Muscle of leg (tissue), 3 donors: ENCODE measurements at regions not wholly inside any gene's neighbourhood (a gene's known extent, or its start where the extent isn't known, plus 50 kb on each side); places are given as distances from the start of the nearest gene placed in this dataset.

Source experiments
- DNase-seq: peaks from one replicate; pipeline ENCODE4 v3.0.0; 2013
- H3K27ac ChIP-seq: one replicate; pipeline ENCODE4 v1.5.1; 2013; ENCODE audit warnings: mild to moderate bottlenecking, low read length, control low read depth
- H3K27me3 ChIP-seq: one replicate; pipeline ENCODE4 v1.6.1; 2013; ENCODE audit warnings: low read length; ENCODE audit not compliant: control insufficient read depth, insufficient read depth
- H3K36me3 ChIP-seq: one replicate; pipeline ENCODE4 v1.6.1; 2013; ENCODE audit warnings: low read length; ENCODE audit not compliant: control insufficient read depth, insufficient read depth
- H3K4me1 ChIP-seq: one replicate; pipeline ENCODE4 v1.6.1; 2013; ENCODE audit warnings: low read length; ENCODE audit not compliant: control insufficient read depth, insufficient read depth
- H3K4me3 ChIP-seq: one replicate; pipeline ENCODE4 v1.5.1; 2013; ENCODE audit warnings: low read length, control low read depth
- H3K9me3 ChIP-seq: replicated peaks from 2 replicates; pipeline ENCODE4 v1.6.1; 2013; ENCODE audit warnings: low read depth, low read length; ENCODE audit not compliant: control insufficient read depth
- WGBS: methylation state at CpG from one replicate; pipeline ENCODE4 v1.1.5; 2013; ENCODE audit warnings: missing lambda C conversion rate; ENCODE audit not compliant: insufficient coverage; 5-methylcytosine and 5-hydroxymethylcytosine counted together

DNA sequence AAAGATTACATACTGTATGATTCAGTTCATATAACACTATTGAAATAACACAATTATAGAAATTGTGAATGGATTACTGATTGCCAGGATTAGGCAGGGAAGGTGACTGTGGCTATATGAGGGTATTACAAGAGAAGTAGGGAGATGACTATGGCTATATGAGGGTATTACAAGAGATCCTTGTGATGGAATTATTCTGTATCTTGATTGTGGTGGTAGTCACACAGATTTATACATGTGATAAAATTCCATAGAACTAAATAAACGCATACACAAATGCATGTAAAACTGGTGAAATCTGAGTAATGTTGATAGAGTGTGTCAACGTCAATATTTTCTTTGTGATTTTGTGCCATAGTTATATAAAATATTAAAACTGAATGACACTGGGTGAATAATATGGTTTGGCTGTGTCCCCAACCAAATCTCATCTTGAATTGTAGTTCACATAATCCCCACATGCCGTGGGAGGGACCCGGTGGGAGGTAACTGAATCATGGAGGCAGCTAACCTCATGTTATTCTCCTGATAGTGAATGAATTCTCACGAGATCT is 615.6 kb upstream of the PKN2 start:
- H3K4me1 ChIP-seq = no peaks in the 10 kb centered on the region
- H3K36me3 ChIP-seq = no peaks in the 10 kb centered on the region
- H3K9me3 ChIP-seq = no peaks in the 10 kb centered on the region
- no peak overlapping the region for H3K27ac ChIP-seq
- no CpG with 5 or more reads among the region's 5 CpGs for WGBS
- no peak overlapping the region for H3K4me3 ChIP-seq
- H3K27me3 ChIP-seq = no peaks in the 10 kb centered on the region
- DNase-seq = no peak

DNA sequence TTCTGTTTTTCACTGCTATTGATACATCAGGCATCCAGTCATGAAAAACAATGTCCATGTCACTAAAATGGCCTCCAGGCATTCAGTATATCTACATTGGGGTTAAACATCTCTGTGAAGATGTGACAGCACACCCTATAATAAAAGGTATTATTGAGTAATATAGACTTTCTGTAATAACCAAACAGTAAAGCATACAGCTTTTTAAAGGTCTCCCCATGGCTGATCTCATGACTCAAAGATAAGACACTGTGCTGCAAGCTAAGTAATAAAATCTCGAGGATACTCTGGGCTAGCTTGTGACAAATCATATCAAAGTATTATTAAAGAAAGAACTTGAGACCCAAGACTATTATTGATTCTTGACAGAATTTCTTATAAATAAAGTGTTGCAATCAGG is 613.1 kb upstream of the PKN2 start:
- no peaks in the 10 kb centered on the region for H3K36me3 ChIP-seq
- no peaks in the 10 kb centered on the region for H3K9me3 ChIP-seq
- H3K4me3 ChIP-seq = no peak overlapping the region
- no peak for DNase-seq
- no peaks in the 10 kb centered on the region for H3K4me1 ChIP-seq
- H3K27me3 ChIP-seq = no peaks in the 10 kb centered on the region
- no CpG with 5 or more reads among the region's 1 CpG for WGBS
- H3K27ac ChIP-seq = no peak overlapping the region

DNA sequence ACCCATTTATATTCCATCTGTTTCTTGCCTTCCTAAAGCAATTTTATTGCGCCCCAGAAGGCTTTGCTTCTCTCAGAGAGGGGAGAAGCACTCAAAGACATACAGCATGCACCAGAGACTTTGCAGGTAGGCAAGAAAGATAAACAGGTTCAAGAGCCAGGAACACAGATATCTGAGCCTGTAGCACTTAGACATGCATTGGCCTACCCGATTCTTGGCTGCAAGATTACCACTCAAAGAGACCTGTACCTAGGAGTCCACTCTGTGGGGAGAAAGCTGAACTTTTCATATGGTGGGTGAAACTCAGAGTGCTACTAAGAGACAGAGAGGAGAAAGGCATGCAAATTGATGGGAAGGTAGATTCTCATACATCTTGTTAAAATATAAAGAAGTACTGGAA is 609.4 kb upstream of the PKN2 start:
- 78% methylated on average over 1 of the region's 2 CpGs for WGBS
- no peak overlapping the region for H3K27ac ChIP-seq

DNA sequence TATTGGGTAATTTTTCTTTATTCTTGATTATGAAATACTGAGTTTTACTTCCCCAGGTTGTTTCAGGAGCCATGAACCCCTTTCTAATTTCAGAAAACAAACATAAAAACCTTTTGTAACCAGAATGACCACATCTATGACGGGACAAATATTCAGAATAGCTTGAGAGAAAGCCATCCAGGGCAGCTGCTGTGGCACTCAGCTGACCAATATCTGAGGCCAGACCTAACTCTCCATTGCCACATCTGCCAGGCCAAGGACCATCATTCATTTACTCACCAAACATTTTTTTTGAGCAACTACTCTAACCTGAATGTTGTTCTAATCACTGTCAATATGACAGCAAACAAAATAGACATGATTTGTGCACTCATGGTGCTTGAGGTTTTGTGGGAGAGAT is 608.3 kb upstream of the PKN2 start:
- H3K36me3 ChIP-seq = no peaks in the 10 kb centered on the region
- WGBS = 91% methylated on average over 1 of the region's 1 CpG
- DNase-seq = no peak
- no peak overlapping the region for H3K27ac ChIP-seq
- H3K4me1 ChIP-seq = no peaks in the 10 kb centered on the region
- no peaks in the 10 kb centered on the region for H3K9me3 ChIP-seq
- no peak overlapping the region for H3K4me3 ChIP-seq
- no peaks in the 10 kb centered on the region for H3K27me3 ChIP-seq

More for the DNA sequence above, 609.4 kb upstream of the PKN2 start:
- Histone ChIP-seq H3K9me3 (no peaks in the 10 kb centered on the region), H3K36me3 (no peaks in the 10 kb centered on the region), H3K4me3 (no peak overlapping the region), H3K4me1 (no peaks in the 10 kb centered on the region), H3K27me3 (no peaks in the 10 kb centered on the region)
- DNase-seq = no peak

DNA sequence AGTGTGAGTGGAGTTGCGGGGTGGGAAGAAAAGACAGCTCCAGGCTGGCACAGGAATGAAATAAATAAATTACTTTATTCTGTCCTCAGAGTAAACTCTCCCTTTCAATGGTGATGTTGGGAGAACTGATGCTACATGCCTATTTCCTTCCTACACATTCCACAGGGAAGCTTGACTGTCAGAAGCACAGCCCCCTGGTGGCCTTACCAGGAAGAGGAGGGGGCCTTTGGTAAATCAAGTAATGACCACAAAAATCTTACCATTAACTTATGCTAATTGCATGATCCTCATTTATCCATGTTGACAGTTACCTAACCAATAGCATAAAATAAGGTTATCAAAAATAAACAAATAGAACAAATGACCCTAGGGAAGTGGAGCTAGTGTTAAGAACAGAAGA is 605.0 kb upstream of the PKN2 start:
- no CpG with 5 or more reads among the region's 1 CpG for WGBS
- Histone ChIP-seq H3K27me3 (no peaks in the 10 kb centered on the region), H3K4me1 (no peaks in the 10 kb centered on the region), H3K27ac (no peak overlapping the region), H3K36me3 (no peaks in the 10 kb centered on the region), H3K9me3 (no peaks in the 10 kb centered on the region), H3K4me3 (no peak overlapping the region)
- no peak for DNase-seq

DNA sequence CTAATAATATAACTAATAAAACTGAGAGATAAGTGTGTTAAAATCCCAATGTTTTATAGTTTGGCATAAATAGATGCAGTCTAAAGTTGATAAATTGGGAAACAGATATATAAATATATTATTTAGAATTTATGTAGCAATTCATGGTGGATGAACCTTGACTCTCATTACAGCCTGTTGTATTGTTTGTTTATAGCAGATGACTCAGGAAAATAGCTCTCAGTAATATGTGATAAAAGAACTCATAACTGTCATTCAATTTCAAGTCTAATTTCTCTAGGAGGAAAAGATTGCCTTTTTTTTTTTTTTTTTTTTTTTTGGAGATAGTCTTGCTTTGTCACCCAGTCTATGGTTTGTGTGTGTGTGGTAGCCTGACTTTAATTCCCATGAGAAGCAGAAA is 603.2 kb upstream of the PKN2 start:
- no peak overlapping the region for H3K27ac ChIP-seq
- H3K9me3 ChIP-seq = no peaks in the 10 kb centered on the region
- DNase-seq = no peak
- H3K4me1 ChIP-seq = no peaks in the 10 kb centered on the region
- no peaks in the 10 kb centered on the region for H3K36me3 ChIP-seq
- no peak overlapping the region for H3K4me3 ChIP-seq
- H3K27me3 ChIP-seq = no peaks in the 10 kb centered on the region

DNA sequence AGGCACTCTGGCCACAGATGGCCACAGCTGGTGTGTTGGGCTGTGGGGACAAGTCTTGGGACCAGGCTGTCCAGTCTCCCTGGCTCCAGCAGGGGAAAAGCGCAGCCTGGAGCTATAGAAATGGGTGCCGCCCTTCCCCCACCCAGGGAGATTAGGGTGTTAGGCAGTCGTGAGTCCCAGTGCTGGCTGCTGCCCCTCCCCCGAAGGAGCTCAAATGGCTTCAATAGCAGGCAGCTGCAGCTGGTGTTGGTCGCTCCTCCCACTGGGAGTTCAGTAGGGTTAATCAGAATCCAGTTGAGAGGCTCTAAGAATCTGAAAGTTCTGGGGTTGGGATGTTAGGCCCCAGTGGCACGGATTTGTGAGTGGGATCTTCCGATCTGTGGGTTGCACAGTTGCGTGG is 595.6 kb upstream of the PKN2 start:
- Histone ChIP-seq H3K4me3 (no peak overlapping the region), H3K27me3 (no peaks in the 10 kb centered on the region), H3K9me3 (peaks cover 2% of the 10 kb centered on the region), H3K27ac (no peak overlapping the region), H3K36me3 (no peaks in the 10 kb centered on the region), H3K4me1 (no peaks in the 10 kb centered on the region)
- no peak for DNase-seq
- 59% methylated on average over 3 of the region's 8 CpGs for WGBS

DNA sequence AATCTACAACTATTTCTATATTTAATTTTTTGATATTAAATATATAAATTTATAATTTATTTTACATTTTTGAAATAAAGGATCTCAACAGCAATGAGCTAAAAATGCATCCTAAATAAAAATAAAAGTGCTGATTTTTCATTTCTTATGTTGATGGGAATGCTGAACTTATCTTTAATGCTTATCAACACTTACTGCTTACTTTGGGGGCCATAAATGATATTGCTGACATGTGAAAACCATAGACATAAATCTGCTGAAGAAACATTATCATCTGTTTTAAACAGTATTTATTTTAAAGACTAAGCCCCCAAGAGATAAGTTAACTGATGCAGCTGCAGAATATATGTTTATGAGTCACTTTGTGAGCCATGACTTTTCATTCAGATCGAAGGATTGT is 594.1 kb upstream of the PKN2 start:
- H3K27me3 ChIP-seq = no peaks in the 10 kb centered on the region
- DNase-seq = no peak
- H3K36me3 ChIP-seq = no peaks in the 10 kb centered on the region
- no peak overlapping the region for H3K4me3 ChIP-seq
- H3K4me1 ChIP-seq = no peaks in the 10 kb centered on the region
- H3K9me3 ChIP-seq = peaks cover 2% of the 10 kb centered on the region
- no peak overlapping the region for H3K27ac ChIP-seq
- WGBS = no CpG with 5 or more reads among the region's 1 CpG

DNA sequence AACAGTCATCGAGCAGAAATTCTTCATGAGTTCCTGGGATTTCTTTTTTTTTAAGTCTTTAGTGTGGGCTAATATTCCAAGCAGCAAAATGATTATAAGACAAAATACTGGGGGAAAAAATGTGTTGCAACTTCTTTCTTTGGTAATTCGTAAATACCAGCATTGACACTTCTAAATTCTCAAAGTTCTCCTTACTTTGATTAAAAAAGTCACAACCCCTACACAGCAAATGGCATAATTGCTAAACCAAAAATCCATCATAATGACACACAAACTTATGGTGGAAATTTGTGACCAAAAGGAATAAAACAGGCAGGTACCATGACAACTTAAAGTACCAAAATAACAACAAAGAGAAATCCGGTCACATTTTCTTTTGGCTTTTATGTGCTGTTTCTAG is 585.2 kb upstream of the PKN2 start:
- Histone ChIP-seq H3K27me3 (no peaks in the 10 kb centered on the region), H3K4me1 (no peaks in the 10 kb centered on the region), H3K27ac (no peak overlapping the region), H3K4me3 (no peak overlapping the region), H3K9me3 (no peaks in the 10 kb centered on the region), H3K36me3 (no peaks in the 10 kb centered on the region)
- no CpG with 5 or more reads among the region's 3 CpGs for WGBS
- DNase-seq = no peak

DNA sequence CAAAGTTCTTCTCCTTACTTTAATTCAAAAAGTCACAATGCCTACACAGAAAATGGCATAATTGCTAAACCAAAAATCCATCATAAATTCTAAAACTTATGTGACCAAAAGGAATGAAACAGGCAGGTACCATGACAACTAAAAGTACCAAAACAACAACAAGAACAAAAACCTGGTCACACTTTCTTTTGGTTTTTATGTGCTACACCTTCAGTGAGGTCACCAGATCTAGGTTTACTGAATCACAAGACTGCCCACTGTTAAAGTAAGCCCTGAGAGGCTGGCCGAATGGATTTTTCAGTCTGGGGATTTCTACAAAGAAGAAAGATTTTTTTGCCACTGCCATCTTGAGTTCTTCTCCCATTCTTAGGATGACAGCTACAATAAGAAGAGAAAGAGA is 583.0 kb upstream of the PKN2 start:
- no peak for DNase-seq
- no peaks in the 10 kb centered on the region for H3K27me3 ChIP-seq
- H3K9me3 ChIP-seq = no peaks in the 10 kb centered on the region
- no peaks in the 10 kb centered on the region for H3K36me3 ChIP-seq
- no peak overlapping the region for H3K27ac ChIP-seq
- H3K4me3 ChIP-seq = no peak overlapping the region
- no peaks in the 10 kb centered on the region for H3K4me1 ChIP-seq
- no CpG with 5 or more reads among the region's 1 CpG for WGBS

DNA sequence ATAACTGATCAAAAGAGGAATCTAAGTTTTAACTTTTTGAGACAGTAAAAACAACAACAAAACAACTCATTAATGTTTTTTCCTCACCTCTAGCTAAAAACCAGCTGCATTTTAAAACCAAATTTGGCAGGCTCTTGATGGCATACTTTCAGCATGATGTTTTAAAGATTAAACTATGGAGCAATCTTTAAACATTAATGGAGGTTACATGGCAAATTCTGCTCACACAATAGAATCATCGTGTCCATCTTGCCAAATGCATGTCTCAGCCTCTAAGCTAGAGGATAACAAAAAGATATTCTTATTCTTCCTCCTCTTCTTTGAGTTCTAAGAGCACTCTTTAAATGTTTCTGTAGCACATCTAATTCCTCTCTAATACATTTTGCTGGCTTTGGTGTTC is 579.8 kb upstream of the PKN2 start:
- no peaks in the 10 kb centered on the region for H3K9me3 ChIP-seq
- no peak overlapping the region for H3K27ac ChIP-seq
- no CpG with 5 or more reads among the region's 1 CpG for WGBS
- no peaks in the 10 kb centered on the region for H3K36me3 ChIP-seq
- no peaks in the 10 kb centered on the region for H3K27me3 ChIP-seq
- H3K4me1 ChIP-seq = no peaks in the 10 kb centered on the region
- DNase-seq = peak; percentile 4
- H3K4me3 ChIP-seq = no peak overlapping the region
